Right ventricle myocardium inferior (tissue), 1 donor: ENCODE measurements at regions not wholly inside any gene's neighbourhood (a gene's known extent, or its start where the extent isn't known, plus 50 kb on each side); places are given as distances from the start of the nearest gene placed in this dataset.

Experiments used
- ATAC-seq: fragments of 200-7000 bp; cut with Tn5 transposase; one replicate; pipeline ENCODE4 v1.9.1; 2020; ENCODE audit warnings: mild to moderate bottlenecking, moderate library complexity
- DNase-seq: peaks from one replicate; pipeline ENCODE4 v3.0.0; 2021; ENCODE audit errors: missing footprints
- intact Hi-C: fragments of 100-400 bp; cut with DNase I; formaldehyde crosslinking; loops from one replicate; pipeline ENCODE4 v1.11.0; 2022
- donor health status: DM: no; HTN: yes; CAD: no; lungs with severe emphysema.

GRCh38 chr6:143596866-143597265 is 80.9 kb upstream of the PHACTR2 start:
- intact Hi-C loops: loop anchor here (5.0 kb wide), 2 partner anchors 80 to 135 kb away; partner anchors contain the start of gene PHACTR2
- ATAC-seq (peak; percentile 92), DNase-seq (peak; percentile 78)

DNA sequence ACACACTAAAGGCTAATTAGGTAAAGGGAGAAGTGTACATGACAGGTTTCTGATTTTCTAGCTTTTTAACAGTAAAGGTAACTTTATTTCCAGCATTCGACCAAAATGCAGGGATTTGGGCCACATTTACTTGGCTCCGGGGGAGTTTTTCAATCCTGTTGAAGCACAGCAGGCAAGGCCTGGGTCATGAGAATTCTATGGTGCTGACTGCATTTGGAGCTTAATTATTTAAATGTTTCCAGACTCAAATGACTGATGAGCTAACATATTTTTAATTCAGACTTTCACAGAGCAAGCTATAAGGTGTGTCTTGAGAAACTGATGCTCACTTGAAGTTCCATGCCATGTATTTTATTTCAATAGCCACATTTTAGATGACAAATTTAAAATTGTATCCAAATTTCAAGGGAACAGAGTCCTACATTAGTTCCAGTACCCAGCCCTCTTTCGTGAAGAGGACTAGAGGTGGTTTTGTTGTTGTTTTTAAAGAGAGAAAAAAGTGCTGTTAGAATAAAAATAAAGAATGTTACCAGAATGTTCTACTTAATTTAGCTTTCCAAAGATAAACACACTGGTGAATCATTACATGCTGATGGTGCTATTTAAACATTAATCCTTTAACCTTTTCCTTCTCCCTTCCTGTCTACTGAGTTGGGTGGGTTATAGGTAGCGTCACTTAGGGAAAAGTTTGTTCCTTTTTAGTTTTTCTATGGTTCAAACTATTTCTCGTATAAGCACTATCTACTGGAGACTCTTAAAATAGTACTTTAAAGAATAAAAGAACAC is 82.3 kb upstream of the PHACTR2 start:
- DNase-seq (no peak), ATAC-seq (no peak)
- intact Hi-C loops: loop anchor here (5.0 kb wide), 2 partner anchors 82 to 137 kb away; partner anchors contain the start of gene PHACTR2

GRCh38 chr6:143594647-143595046 is 83.1 kb upstream of the PHACTR2 start:
- ATAC-seq: no peak
- intact Hi-C loops: loop anchor here (5.0 kb wide), 2 partner anchors 83 to 138 kb away; partner anchors contain the start of gene PHACTR2
- DNase-seq: peak; percentile 46

- ATAC-seq: no peak
- intact Hi-C loops: no loop called here
- no peak for DNase-seq
These were observed 80.8 kb upstream of the FUCA2 start for GRCh38 chr6:143592335-143592734.

DNA sequence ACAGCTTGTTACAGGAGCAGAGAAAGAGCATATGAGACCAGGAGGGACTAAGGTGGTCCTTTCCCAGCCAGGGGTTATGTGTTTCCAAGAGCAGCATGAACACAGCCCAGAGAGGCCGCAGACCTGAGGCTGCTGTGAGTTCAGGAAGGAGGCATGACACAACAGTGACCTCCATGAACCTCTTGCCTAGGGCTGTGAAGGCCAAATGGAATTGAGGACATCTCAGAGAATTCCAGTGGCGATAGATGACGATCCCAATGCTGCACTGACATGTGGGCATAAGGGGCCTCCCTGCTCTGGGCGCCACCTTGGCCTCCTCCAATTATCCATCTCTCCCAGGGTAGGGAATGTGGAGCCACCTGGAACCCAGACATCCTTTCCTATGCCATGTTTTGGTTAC is 79.9 kb upstream of the FUCA2 start:
- ATAC-seq (no peak), DNase-seq (no peak)
- intact Hi-C loops: no loop called here

DNA sequence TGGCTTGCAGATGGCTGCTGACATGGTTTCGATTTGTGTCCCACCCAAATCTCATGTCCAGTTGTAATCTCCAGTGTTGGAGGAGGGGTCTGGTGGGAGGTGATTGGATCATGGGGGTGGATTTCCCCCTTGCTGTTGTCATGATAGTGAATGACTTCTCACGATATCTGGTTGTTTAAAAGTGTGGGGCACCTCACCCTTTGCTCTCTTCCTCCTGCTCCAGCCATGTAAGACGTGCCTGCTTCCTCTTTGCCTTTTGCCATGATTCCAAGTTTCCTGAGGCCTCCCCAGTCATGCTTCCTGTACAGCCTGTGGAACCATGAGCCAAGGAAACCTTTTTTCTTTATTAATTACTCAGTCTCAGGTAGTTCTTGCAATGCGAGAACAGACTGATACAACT is 77.6 kb upstream of the FUCA2 start:
- intact Hi-C loops: no loop called here
- no peak for ATAC-seq
- DNase-seq: no peak

GRCh38 chr6:143586557-143586956 is 75.0 kb upstream of the FUCA2 start:
- intact Hi-C loops: no loop called here
- DNase-seq (no peak), ATAC-seq (no peak)

DNA sequence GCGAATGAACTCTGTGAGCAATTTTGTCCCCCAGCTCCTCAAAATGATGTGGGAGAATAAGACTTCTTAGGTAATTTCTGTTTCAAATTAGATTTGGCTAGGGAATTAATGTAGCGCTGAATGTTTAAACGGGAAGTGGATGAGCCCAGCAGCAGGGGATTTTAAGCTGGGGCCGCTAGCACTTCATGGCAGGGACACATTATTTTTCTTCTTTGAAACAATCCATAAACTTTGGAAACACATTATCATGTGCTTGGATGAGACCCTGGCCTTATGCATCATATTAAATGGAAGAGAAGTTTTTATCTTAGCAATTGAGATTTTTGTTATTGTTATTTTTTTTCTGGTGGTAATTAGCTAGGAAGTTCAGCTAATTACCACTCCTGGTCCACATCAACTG is 74.2 kb upstream of the FUCA2 start:
- no peak for ATAC-seq
- no peak for DNase-seq
- intact Hi-C loops: no loop called here

GRCh38 chr6:143585241-143585640 is 73.7 kb upstream of the FUCA2 start:
- intact Hi-C loops: no loop called here
- DNase-seq (no peak), ATAC-seq (no peak)

DNA sequence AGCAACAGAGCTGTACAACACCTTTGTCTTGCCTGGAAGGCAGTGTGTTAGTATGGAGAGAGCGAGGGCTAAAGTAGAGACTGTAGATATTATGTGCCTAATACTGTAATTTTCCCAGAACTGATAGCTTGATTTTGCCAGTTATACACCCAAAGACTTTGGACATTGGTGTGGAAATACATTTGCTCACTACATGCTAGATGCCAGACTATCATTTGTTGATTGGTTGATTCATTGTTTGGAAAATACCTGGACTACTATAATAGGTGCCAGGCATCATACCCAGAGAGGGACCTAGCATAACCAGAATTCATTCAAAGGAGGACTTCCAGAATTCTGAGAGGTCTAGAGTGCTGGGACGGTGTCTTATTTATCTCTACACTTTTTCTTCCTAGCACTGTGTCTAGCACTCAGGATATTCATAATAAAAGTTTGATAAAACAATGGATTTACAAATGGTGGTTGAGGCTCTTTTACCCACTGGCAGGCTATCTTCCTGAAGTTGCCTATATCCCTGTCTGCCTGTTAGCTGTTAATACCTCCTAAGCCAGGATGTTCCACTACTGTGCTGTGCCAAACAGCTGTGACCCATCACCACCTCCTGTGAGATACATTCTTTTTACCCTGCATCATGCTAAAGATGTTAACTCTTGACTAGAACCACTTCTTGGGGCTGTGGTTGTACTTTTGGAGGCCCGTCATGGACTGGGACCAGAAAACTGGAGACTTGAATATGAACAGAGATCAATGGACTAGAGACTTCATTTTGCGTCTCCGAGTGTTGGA is 72.2 kb upstream of the FUCA2 start:
- intact Hi-C loops: no loop called here
- no peak for ATAC-seq
- DNase-seq: no peak

DNA sequence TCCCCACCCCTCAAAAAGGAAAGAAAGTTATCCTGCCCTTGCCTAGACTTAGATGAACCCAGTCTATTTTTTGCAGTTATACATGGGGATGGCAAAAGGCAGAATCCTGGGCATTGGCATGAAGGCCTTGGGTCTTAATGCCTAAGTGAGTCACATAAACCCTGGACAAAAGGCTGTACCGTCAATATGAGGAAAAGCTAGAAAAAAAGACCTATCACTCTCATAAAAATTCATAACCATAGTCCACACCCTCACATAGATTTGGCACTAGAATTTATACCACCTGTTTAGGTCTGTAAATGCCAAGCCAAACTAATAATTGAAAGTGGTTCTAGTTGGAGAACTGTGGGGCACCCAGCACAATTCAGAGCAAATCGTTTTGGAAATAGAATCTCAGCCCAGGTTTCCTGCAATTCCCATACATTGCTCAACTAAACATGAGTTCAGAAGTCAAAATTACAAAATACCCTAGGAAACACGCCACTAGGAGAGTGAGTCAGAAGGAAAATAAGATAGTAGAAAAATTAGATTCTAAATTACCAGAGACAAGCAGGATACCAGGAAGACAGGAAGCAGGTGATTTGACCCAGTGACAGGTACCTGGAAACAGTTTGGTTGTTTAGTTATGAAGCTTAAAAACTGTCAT is 70.4 kb upstream of the FUCA2 start:
- DNase-seq (no peak), ATAC-seq (no peak)
- intact Hi-C loops: no loop called here

GRCh38 chr6:143579703-143580102 is 68.2 kb upstream of the FUCA2 start:
- ATAC-seq (peak; percentile 58), DNase-seq (peak; percentile 67)
- intact Hi-C loops: loop anchor here (5.0 kb wide), 2 partner anchors 263 to 798 kb away; partner anchors contain the start of gene LTV1

DNA sequence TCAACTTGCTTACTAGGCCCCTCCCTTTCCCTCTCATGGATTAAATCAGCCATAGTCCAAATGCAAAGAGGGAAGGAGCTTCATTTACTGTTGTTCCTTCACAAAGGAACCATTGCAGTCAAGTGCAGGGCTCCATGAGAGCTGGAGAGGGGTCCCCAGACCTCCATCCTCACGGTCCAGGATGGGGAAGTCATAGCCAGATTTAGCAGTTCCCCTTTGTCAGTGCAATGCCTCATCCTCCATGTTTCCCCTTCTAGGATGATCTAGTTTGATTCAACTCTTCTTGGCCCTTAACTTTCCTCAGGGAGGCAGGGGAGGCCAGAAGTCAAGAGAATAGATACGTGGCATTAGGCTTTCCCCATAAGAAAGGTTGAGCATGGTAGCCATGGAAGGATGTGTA is 66.5 kb upstream of the FUCA2 start:
- DNase-seq: no peak
- ATAC-seq: no peak
- intact Hi-C loops: loop anchor here (5.0 kb wide), 2 partner anchors 264 to 799 kb away; partner anchors contain the start of gene LTV1

GRCh38 chr6:143575901-143576426 is 64.4 kb upstream of the FUCA2 start:
- no peak for DNase-seq
- intact Hi-C loops: loop anchor here (1.0 to 5.0 kb wide), 3 partner anchors 266 to 801 kb away; partner anchors contain the start of gene LTV1
- peak; percentile 45 for ATAC-seq

- intact Hi-C loops: loop anchor here (1.0 to 5.0 kb wide), 3 partner anchors 267 to 802 kb away; partner anchors contain the start of gene LTV1
- ATAC-seq: peak; percentile 90
- DNase-seq: no peak
These were observed 63.9 kb upstream of the FUCA2 start for GRCh38 chr6:143575440-143575839.

DNA sequence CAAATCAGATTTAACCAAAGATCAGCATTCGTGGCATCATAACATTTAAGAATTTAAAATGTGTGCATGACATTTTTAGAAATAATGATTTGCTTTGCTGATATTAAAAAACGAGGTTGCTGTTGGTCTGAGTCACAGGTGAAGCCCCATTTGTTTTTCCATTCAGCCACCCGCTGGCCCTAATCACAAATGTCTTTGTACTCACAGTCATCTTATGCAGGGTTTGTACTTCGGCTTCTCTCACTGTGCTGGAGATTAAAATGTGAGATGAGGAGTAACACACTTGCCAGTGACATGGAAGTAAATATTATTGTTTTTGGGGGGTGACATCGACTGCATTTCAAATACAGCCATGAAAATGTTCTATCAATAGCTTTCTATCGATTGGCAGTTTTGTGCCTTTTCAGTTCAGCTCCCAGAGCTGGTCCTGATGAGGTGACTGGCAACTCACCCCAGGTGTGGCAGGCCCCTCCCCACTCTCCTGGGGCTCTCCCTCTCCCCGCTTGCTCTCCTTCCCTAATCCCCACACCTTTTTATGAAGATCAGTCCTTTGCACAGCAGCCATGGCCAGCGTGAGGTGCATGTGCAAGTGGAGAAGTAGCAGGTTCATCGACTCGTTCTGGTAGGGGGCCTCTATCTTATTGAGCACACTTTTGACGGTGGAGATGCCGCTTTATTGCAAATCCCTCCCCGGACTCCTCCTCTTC is 58.8 kb upstream of the FUCA2 start:
- intact Hi-C loops: no loop called here
- DNase-seq (no peak), ATAC-seq (no peak)

DNA sequence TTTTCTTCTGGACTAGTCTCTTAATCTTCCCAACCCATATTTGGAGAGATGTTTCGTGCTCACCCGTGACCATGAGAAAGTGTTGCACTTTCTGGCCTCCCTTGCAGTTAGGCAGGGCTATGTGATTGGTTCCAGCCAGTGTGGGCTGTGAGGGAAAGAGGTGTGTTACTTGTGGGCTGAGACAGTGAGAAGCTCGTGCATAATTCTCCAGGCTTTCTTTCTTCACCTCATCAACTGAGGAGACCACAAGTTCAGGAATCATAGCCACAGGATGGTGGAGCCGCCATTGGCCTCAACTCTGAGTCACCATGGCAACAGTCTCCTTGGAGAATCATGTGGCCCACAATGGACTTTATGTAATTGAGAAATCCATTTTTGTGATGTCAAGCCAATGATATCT is 57.5 kb upstream of the FUCA2 start:
- no peak for ATAC-seq
- intact Hi-C loops: no loop called here
- DNase-seq: no peak

DNA sequence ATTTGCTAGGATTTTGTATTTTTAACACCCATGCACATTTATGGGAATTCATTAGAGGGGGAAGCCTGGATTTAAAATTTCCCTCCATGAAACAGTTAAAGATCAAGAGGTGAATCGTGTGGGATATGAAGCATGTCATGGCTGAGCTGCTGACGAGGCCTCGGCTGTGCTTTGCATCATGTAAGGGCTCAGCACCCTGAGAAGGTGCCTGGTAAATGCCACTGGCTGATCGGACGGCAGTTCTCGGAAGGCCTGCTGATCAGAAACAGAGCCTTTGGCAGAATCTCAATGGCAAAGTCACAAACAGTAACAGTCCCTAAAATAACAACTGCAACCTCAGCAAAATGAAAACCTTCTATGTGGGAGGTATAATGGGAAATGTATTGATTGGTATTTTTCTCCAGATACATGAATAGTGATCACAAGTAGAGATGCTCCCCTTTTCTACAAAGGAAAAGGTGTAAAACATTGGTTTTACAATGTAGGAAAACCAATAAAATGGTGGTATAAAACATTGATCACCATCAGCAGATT is 53.0 kb upstream of the FUCA2 start:
- ATAC-seq (peak; percentile 87), DNase-seq (no peak)
- intact Hi-C loops: loop anchor here (2.0 kb wide), 1 partner anchor 50 kb away; no protein-coding TSS in a partner anchor
